Gastrocnemius medialis (tissue), 4 donors: ENCODE measurements at regions not wholly inside any gene's neighbourhood (a gene's known extent, or its start where the extent isn't known, plus 50 kb on each side); places are given as distances from the start of the nearest gene placed in this dataset.

Experiments used
- ATAC-seq, 2 donors: fragments of 150-250 bp; one replicate each; pipeline ENCODE4 v1.9.1; 2016
- DNase-seq, 2 donors: peaks; one replicate each; pipeline ENCODE4 v3.0.0-alpha.2; 2019
- H3K27ac ChIP-seq, 4 donors: fragments of 200-600 bp; sonication (generic); 1 replicate in 1 of 4; 2 replicates in 3 of 4; pipeline ENCODE4 v1.5.1; 2016 to 2018; ENCODE audit warnings: mild to moderate bottlenecking in 2 of 4, moderate library complexity in 1 of 4
- H3K27me3 ChIP-seq, 3 donors: fragments of 200-600 bp; sonication (generic) in 2 of 3; 1 replicate in 1 of 3; 2 replicates in 2 of 3; pipeline versions ENCODE4 v1.5.1 to v1.6.0; 2016 to 2019; ENCODE audit warnings: mild to moderate bottlenecking in 1 of 3, moderate library complexity in 1 of 3
- H3K36me3 ChIP-seq, 2 donors: fragments of 200-600 bp; sonication (generic) in 1 of 2; one replicate each; pipeline ENCODE4 v1.5.1; 2017 to 2018
- H3K4me1 ChIP-seq, 2 donors: fragments of 200-600 bp; sonication (generic) in 1 of 2; one replicate each; pipeline ENCODE4 v1.5.1; 2016 to 2017; ENCODE audit warnings: mild to moderate bottlenecking in 2 of 2
- H3K4me3 ChIP-seq, 4 donors: fragments of 200-600 bp; sonication (generic) in 3 of 4; 1 replicate in 1 of 4; 2 replicates in 3 of 4; pipeline ENCODE4 v1.5.1; 2016 to 2019; ENCODE audit warnings: mild to moderate bottlenecking in 2 of 4
- H3K9me3 ChIP-seq, 3 donors: fragments of 200-600 bp; sonication (generic) in 2 of 3; 1 replicate in 1 of 3; 2 replicates in 2 of 3; pipeline ENCODE4 v1.5.1; 2016 to 2019
- POLR2A ChIP-seq, 2 donors: fragments of 450-650 bp; IDR thresholded peaks; one replicate each; pipeline ENCODE4 v1.6.1; 2017; ENCODE audit warnings: antibody characterized with exemption in 2 of 2, mild to moderate bottlenecking in 2 of 2, moderate library complexity in 2 of 2
- in situ Hi-C, 4 donors: fragments of 200-750 bp; cut with MboI; loops; one replicate each; pipeline versions ENCODE4 v1.15.0 to v1.8.0; 2017; ENCODE audit warnings: low sequenced_read_pairs in 4 of 4
- intact Hi-C: fragments of 100-400 bp; cut with DNase I; formaldehyde crosslinking; loops from one replicate; pipeline ENCODE4 v1.15.1; 2023; ENCODE audit warnings: low total_unique reads
- TF ChIP-seq, protein P1 (sequence below), 5 experiments: fragments of 450-650 bp in 3 of 5; fragments of 200-600 bp in 2 of 5; sonication (generic) in 2 of 5; IDR thresholded peaks in 4 of 5; conservative IDR thresholded peaks in 1 of 5; 1 replicate in 4 of 5; 2 replicates in 1 of 5; pipeline ENCODE4 v1.5.1; 2016 to 2019; ENCODE audit warnings: antibody characterized with exemption in 5 of 5, mild to moderate bottlenecking in 3 of 5, moderate library complexity in 3 of 5

DNA sequence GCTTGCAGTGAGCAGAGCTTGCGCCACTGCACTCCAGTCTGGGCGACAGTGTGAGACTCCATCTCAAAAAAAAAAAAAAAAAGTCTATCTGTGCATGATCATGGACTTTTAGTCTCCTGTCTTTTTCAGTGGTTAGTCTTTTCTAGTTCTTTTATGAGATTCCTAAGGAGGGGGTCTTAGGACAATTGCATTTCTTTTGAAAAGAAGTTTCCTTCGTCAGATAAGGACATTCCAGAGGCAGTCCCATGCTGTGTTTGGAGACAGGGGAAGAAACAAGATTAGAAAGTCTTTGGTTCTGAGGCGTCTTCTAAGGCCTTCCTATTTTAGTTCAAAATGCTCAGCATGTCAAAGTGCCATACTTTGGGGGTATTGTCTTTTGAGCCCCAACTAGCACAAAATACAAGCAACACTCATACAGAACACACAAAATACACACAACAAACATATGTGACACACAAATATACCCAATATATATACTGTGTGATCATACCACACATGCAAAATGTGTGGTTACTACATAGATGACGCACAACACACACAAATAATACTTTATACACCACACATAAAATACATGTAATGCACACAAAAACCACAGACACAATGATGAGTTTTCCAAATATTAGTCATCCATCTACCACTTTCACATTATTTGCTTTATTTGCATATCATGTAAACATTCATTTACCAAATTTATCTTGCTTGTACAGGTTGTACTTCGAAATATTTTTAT is 394.5 kb downstream of the SPATA31D1 start:
- no peaks in the 10 kb centered on the region for H3K4me1 ChIP-seq
- TF ChIP-seq, protein P1, sequence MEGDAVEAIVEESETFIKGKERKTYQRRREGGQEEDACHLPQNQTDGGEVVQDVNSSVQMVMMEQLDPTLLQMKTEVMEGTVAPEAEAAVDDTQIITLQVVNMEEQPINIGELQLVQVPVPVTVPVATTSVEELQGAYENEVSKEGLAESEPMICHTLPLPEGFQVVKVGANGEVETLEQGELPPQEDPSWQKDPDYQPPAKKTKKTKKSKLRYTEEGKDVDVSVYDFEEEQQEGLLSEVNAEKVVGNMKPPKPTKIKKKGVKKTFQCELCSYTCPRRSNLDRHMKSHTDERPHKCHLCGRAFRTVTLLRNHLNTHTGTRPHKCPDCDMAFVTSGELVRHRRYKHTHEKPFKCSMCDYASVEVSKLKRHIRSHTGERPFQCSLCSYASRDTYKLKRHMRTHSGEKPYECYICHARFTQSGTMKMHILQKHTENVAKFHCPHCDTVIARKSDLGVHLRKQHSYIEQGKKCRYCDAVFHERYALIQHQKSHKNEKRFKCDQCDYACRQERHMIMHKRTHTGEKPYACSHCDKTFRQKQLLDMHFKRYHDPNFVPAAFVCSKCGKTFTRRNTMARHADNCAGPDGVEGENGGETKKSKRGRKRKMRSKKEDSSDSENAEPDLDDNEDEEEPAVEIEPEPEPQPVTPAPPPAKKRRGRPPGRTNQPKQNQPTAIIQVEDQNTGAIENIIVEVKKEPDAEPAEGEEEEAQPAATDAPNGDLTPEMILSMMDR (IDR thresholded peaks at IDR 0.05 in 4 of 5, conservative IDR thresholded peaks at IDR 0.05 in 1 of 5) = no peak
- TF ChIP-seq POLR2A (IDR thresholded peaks at IDR 0.05) = no peak
- no peak overlapping the region for H3K27ac ChIP-seq
- intact Hi-C loops = no loop called here
- H3K4me3 ChIP-seq = no peak overlapping the region
- no peak for ATAC-seq
- H3K27me3 ChIP-seq = no peaks in the 10 kb centered on the region
- H3K36me3 ChIP-seq = no peaks in the 10 kb centered on the region
- no peak for DNase-seq
- in situ Hi-C loops = no loop called here
- no peaks in the 10 kb centered on the region for H3K9me3 ChIP-seq

DNA sequence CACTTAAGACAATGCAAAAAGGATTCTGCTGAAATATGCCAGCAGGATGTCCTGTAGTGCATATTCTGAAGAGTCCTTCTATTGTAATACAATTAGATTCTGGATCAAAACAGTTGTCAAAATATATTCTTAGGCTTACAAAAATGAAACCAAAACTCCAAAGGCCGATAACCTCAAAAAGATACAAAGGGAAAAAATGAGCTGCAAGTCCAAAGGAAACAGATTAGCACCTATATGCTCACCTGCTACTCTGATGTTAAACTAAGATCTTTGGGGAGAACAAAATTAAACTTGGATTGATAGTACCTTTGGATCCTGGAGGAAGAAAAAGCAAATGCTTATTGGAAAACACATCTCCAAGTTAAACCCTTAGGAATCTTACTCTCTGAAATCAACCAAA is 397.1 kb downstream of the SPATA31D1 start:
- Histone ChIP-seq H3K4me1 (no peaks in the 10 kb centered on the region), H3K36me3 (no peaks in the 10 kb centered on the region), H3K9me3 (no peaks in the 10 kb centered on the region), H3K27me3 (no peaks in the 10 kb centered on the region), H3K27ac (no peak overlapping the region), H3K4me3 (no peak overlapping the region)
- intact Hi-C loops = no loop called here
- in situ Hi-C loops = no loop called here
- DNase-seq = no peak
- TF ChIP-seq POLR2A (IDR thresholded peaks at IDR 0.05) = no peak
- TF ChIP-seq, protein P1 (IDR thresholded peaks at IDR 0.05 in 4 of 5, conservative IDR thresholded peaks at IDR 0.05 in 1 of 5) = no peak
- ATAC-seq = no peak

DNA sequence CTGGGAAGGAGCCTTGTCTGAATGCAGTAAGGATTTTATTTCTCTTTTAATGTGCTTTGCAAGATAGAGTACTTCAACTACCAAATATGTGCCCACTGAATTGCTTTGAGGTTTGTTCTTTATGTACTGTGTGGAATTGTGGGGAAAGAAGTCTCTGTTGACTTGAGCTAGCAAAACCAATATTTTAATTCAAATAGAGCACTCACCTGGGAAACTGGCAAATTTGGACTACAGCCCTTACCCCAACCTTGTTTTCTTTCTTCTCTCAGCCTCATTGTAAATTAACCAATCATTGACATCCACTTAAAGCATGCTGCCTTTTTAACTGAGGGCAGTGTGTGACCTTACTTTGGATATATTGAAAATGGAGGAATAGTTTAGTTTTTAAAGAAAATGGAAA is 409.0 kb downstream of the SPATA31D1 start:
- Histone ChIP-seq H3K27me3 (no peaks in the 10 kb centered on the region), H3K36me3 (no peaks in the 10 kb centered on the region), H3K4me1 (no peaks in the 10 kb centered on the region), H3K9me3 (no peaks in the 10 kb centered on the region), H3K4me3 (no peak overlapping the region), H3K27ac (no peak overlapping the region)
- DNase-seq (no peak), ATAC-seq (no peak)
- intact Hi-C loops (no loop called here), in situ Hi-C loops (no loop called here)
- TF ChIP-seq, protein P1 (IDR thresholded peaks at IDR 0.05 in 4 of 5, conservative IDR thresholded peaks at IDR 0.05 in 1 of 5) = no peak
- TF ChIP-seq POLR2A (IDR thresholded peaks at IDR 0.05) = no peak

DNA sequence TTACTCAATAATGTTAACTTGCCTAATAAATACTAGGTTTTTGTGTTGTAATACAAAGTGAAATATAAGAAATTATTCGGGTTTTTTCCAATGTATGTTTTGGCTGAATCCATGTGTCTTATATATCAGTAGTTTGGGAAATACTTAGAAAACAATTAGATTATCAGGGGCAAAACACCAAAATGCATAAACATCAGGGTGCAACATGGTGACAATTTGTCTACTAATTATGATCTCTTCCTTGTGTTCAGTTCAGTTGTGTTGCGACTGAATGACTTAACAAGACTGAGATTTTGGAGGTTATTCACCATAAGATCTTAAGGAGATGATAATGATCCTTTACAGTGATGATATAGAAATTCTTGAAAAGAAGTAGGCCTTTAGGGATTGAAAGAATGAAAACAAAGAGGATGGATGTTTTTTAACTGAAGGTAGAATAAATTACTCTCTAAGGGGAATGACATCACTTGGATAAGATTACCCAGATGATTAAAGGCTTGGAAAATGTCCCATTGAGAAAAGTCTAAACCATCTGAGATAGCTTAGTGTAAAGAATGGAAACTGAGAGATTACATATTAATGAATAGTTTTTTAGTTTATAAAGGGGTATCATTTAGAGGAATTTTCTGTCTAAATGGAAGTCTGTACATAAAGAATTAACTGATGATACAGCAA is 415.8 kb downstream of the SPATA31D1 start:
- H3K36me3 ChIP-seq = no peaks in the 10 kb centered on the region
- H3K27ac ChIP-seq = no peak overlapping the region
- H3K4me3 ChIP-seq = no peak overlapping the region
- intact Hi-C loops = no loop called here
- ATAC-seq (no peak), DNase-seq (no peak)
- H3K9me3 ChIP-seq = no peaks in the 10 kb centered on the region
- H3K4me1 ChIP-seq = no peaks in the 10 kb centered on the region
- no peaks in the 10 kb centered on the region for H3K27me3 ChIP-seq
- TF ChIP-seq, protein P1 (IDR thresholded peaks at IDR 0.05 in 4 of 5, conservative IDR thresholded peaks at IDR 0.05 in 1 of 5) = no peak
- no peak for TF ChIP-seq POLR2A (IDR thresholded peaks at IDR 0.05)
- in situ Hi-C loops = loop anchor here in 1 of 4 donors (25.0 kb wide), 1 partner anchor 108 kb away; no protein-coding TSS in a partner anchor
